H1 (cell line): ENCODE measurements at regions not wholly inside any gene's neighbourhood (a gene's known extent, or its start where the extent isn't known, plus 50 kb on each side); places are given as distances from the start of the nearest gene placed in this dataset.

Experiments
- CTCF ChIA-PET: fragments of 300-600 bp; sonication (Branson Sonifier 250); formaldehyde crosslinking; loops from one replicate; lab custom pipeline; 2021; ENCODE audit not compliant: partially characterized antibody; lab: Charles Lee
- POLR2A ChIA-PET: fragments of 300-600 bp; sonication (Branson Sonifier 250); formaldehyde crosslinking; loops from one replicate; lab custom pipeline; 2021; ENCODE audit warnings: inconsistent platforms; ENCODE audit not compliant: partially characterized antibody; lab: Charles Lee
- DNase-seq, 2 experiments: peaks; one replicate each; pipeline versions ENCODE4 v3.0.0 to v3.0.0-alpha.2; 2010 to 2022; ENCODE audit warnings: low spot score in 2 of 2, low read depth in 1 of 2, mixed read lengths in 1 of 2
- FAIRE-seq: peaks from 2 replicates; lab custom pipeline; 2011; peaks lifted over from hg19 to GRCh38; lab: Jason Lieb, UNC
- H2AFZ ChIP-seq: 2 replicates; pipeline ENCODE4 v1.8.1; 2012; ENCODE audit warnings: low read length, inconsistent platforms
- H2AK5ac ChIP-seq: 2 replicates; pipeline ENCODE4 v1.6.1; 2013; ENCODE audit warnings: low read depth, low read length
- H2BK120ac ChIP-seq: replicated peaks from 2 replicates; pipeline ENCODE3; 2013; ENCODE audit warnings: low read depth, low read length, inconsistent platforms
- H2BK12ac ChIP-seq: 2 replicates; pipeline ENCODE4 v1.6.1; 2013; ENCODE audit warnings: low read depth, low read length
- H2BK15ac ChIP-seq: 2 replicates; pipeline ENCODE4 v1.6.1; 2013; ENCODE audit warnings: low read length
- H2BK20ac ChIP-seq: 2 replicates; pipeline ENCODE4 v1.6.1; 2013; ENCODE audit warnings: low read length
- H2BK5ac ChIP-seq: 2 replicates; pipeline ENCODE4 v1.6.1; 2013; ENCODE audit warnings: low read depth, low read length
- H3K14ac ChIP-seq: 2 replicates; pipeline ENCODE4 v1.6.1; 2013; ENCODE audit warnings: inconsistent platforms; ENCODE audit not compliant: insufficient read length
- H3K18ac ChIP-seq: 2 replicates; pipeline ENCODE4 v1.6.1; 2013; ENCODE audit warnings: low read length; ENCODE audit errors: extremely low read depth
- H3K23ac ChIP-seq: 2 replicates; pipeline ENCODE4 v1.6.1; 2013; ENCODE audit warnings: inconsistent platforms; ENCODE audit not compliant: insufficient read length
- H3K23me2 ChIP-seq: 2 replicates; pipeline ENCODE4 v1.6.1; 2013; ENCODE audit warnings: low read depth, low read length
- H3K27ac ChIP-seq: 2 replicates; pipeline ENCODE4 v1.6.1; 2011; ENCODE audit warnings: low read depth, low read length, inconsistent platforms
- H3K27me3 ChIP-seq, 4 experiments: replicated peaks in 1 of 4; 1 replicate in 1 of 4; 2 replicates in 3 of 4; pipeline versions ENCODE4 v1.6.1 to v1.8.1; 2011 to 2013; ENCODE audit warnings: low read length in 3 of 4, mild to moderate bottlenecking in 3 of 4, inconsistent platforms in 2 of 4, mixed read lengths in 2 of 4, moderate library complexity in 1 of 4; ENCODE audit not compliant: control insufficient read depth in 3 of 4, insufficient read depth in 3 of 4; ENCODE audit errors: extremely low read depth in 1 of 4
- H3K36me3 ChIP-seq, 4 experiments: 2 replicates each; pipeline versions ENCODE4 v1.6.1 to v1.8.1; 2011 to 2013; ENCODE audit warnings: mild to moderate bottlenecking in 4 of 4, low read length in 3 of 4, moderate library complexity in 2 of 4, control low read depth in 1 of 4, inconsistent platforms in 1 of 4; ENCODE audit not compliant: insufficient read depth in 4 of 4, control insufficient read depth in 2 of 4
- H3K4ac ChIP-seq: replicated peaks from 2 replicates; pipeline ENCODE3; 2013; ENCODE audit warnings: low read length, low read depth, mixed read lengths, inconsistent platforms; ENCODE audit not compliant: insufficient read length
- H3K4me1 ChIP-seq, 4 experiments: replicated peaks in 1 of 4; 1 replicate in 1 of 4; 2 replicates in 3 of 4; pipeline versions ENCODE4 v1.6.1 to v1.8.1; 2011 to 2013; ENCODE audit warnings: low read length in 3 of 4, inconsistent platforms in 2 of 4, mixed read lengths in 1 of 4; ENCODE audit not compliant: insufficient read depth in 4 of 4, control insufficient read depth in 3 of 4
- H3K4me2 ChIP-seq, 2 experiments: 2 replicates each; pipeline versions ENCODE4 v1.6.1 to v1.8.1; 2011 to 2013; ENCODE audit warnings: low read depth in 2 of 2, low read length in 2 of 2, control low read depth in 1 of 2, inconsistent platforms in 1 of 2, mild to moderate bottlenecking in 1 of 2; ENCODE audit not compliant: insufficient read depth in 1 of 2
- H3K4me3 ChIP-seq, 4 experiments: fragments of 200-600, 300-600 bp in 1 of 4; sonication (generic), shearing (Covaris generic), sonication (Bioruptor Twin) in 1 of 4; 2 replicates each; pipeline versions ENCODE4 v1.5.1 to v1.8.1; 2011 to 2016; ENCODE audit warnings: low read length in 4 of 4, low read depth in 3 of 4, control low read depth in 2 of 4, inconsistent platforms in 2 of 4, mild to moderate bottlenecking in 2 of 4, mixed read lengths in 1 of 4, moderate library complexity in 1 of 4; ENCODE audit not compliant: insufficient read depth in 2 of 4; ENCODE audit errors: extremely low read depth in 1 of 4
- H3K56ac ChIP-seq: replicated peaks from 2 replicates; pipeline ENCODE3; 2013; ENCODE audit warnings: low read depth, mild to moderate bottlenecking, mixed read lengths, low read length, inconsistent platforms; ENCODE audit not compliant: insufficient read length
- H3K79me1 ChIP-seq: 2 replicates; pipeline ENCODE4 v1.6.1; 2013; ENCODE audit warnings: low read depth, low read length, control low read depth
- H3K79me2 ChIP-seq, 2 experiments: 2 replicates each; pipeline versions ENCODE4 v1.6.1 to v1.8.1; 2012 to 2013; ENCODE audit warnings: low read length in 2 of 2, mild to moderate bottlenecking in 2 of 2, inconsistent platforms in 1 of 2; ENCODE audit not compliant: insufficient read depth in 2 of 2, control insufficient read depth in 1 of 2
- H3K9ac ChIP-seq, 4 experiments: replicated peaks in 1 of 4; 1 replicate in 1 of 4; 2 replicates in 3 of 4; pipeline versions ENCODE4 v1.6.1 to v1.8.1; 2011 to 2013; ENCODE audit warnings: low read depth in 3 of 4, low read length in 3 of 4, control low read depth in 2 of 4, mild to moderate bottlenecking in 2 of 4, moderate library complexity in 2 of 4, inconsistent platforms in 1 of 4; ENCODE audit errors: extremely low read depth in 1 of 4
- H3K9me3 ChIP-seq, 2 experiments: 2 replicates each; pipeline versions ENCODE4 v1.6.1 to v1.8.1; 2012 to 2013; ENCODE audit warnings: mild to moderate bottlenecking in 2 of 2, moderate library complexity in 2 of 2, control low read depth in 1 of 2, inconsistent platforms in 1 of 2, low read depth in 1 of 2, low read length in 1 of 2, mixed read lengths in 1 of 2; ENCODE audit not compliant: insufficient read depth in 2 of 2
- H4K20me1 ChIP-seq, 2 experiments: replicated peaks in 1 of 2; 2 replicates each; pipeline versions ENCODE3 to v1.8.1; 2011 to 2013; ENCODE audit warnings: inconsistent platforms in 2 of 2, low read length in 2 of 2, mild to moderate bottlenecking in 1 of 2; ENCODE audit not compliant: insufficient read depth in 2 of 2, control insufficient read depth in 1 of 2
- H4K5ac ChIP-seq: 2 replicates; pipeline ENCODE4 v1.6.1; 2013; ENCODE audit warnings: low read length, low read depth, mixed read lengths, inconsistent platforms; ENCODE audit not compliant: insufficient read length
- H4K8ac ChIP-seq: 2 replicates; pipeline ENCODE4 v1.8.0; 2013; ENCODE audit warnings: mild to moderate bottlenecking, moderate library complexity, low read length, inconsistent platforms; ENCODE audit not compliant: insufficient read depth; ENCODE audit errors: extremely low read depth
- H4K91ac ChIP-seq: replicated peaks from 2 replicates; pipeline ENCODE3; 2013; ENCODE audit warnings: low read length, mixed read lengths, inconsistent platforms; ENCODE audit not compliant: insufficient read length
- BACH1 ChIP-seq: IDR thresholded peaks from 2 replicates; pipeline ENCODE4 v1.6.1; 2012; ENCODE audit warnings: low read length, improper control_type of control experiment
- CBX5 ChIP-seq: fragments of 300-800, 300-1000 bp; sonication (generic); IDR thresholded peaks from 2 replicates; pipeline ENCODE4 v1.7.1; 2016; ENCODE audit warnings: antibody characterized with exemption, low read length, low read depth
- CEBPB ChIP-seq: IDR thresholded peaks from 2 replicates; pipeline ENCODE4 v1.6.1; 2012; ENCODE audit warnings: low read depth, low read length
- CHD1 ChIP-seq: IDR thresholded peaks from 2 replicates; pipeline ENCODE4 v1.6.1; 2012; ENCODE audit warnings: low read depth, low read length, improper control_type of control experiment
- KDM1A ChIP-seq: fragments of 200-600, 300-600 bp; sonication (generic); IDR thresholded peaks from 2 replicates; pipeline ENCODE4 v1.7.1; 2016; ENCODE audit warnings: mild to moderate bottlenecking, low read length, borderline replicate concordance
- RAD21 ChIP-seq, 2 experiments: IDR thresholded peaks in 1 of 2; conservative IDR thresholded peaks in 1 of 2; 2 replicates each; pipeline ENCODE4 v1.6.1; 2011; ENCODE audit warnings: low read depth in 2 of 2, low read length in 2 of 2, improper control_type of control experiment in 1 of 2, inconsistent platforms in 1 of 2, mild to moderate bottlenecking in 1 of 2, moderate library complexity in 1 of 2
- TEAD4 ChIP-seq: IDR thresholded peaks from 2 replicates; pipeline ENCODE4 v1.6.1; 2012; ENCODE audit warnings: low read depth, low read length, inconsistent platforms, mixed read lengths
- WGBS, 2 experiments: shearing (Covaris generic) in 1 of 2; methylation state at CpG; one replicate each; pipeline versions ENCODE4 v1.1.6 to v1.1.7; 2013 to 2015; ENCODE audit warnings: low lambda C conversion rate in 2 of 2, mixed read lengths in 2 of 2, inconsistent platforms in 1 of 2, low coverage in 1 of 2, missing lambda C conversion rate in 1 of 2; ENCODE audit not compliant: insufficient replicate concordance in 2 of 2, insufficient coverage in 1 of 2, insufficient read length in 1 of 2; ENCODE audit errors: extremely low coverage in 1 of 2, missing lambda C conversion rate in 1 of 2; 5-methylcytosine and 5-hydroxymethylcytosine counted together
- TF ChIP-seq, protein P1 (sequence below): IDR thresholded peaks from 2 replicates; pipeline ENCODE4 v1.6.1; 2011; ENCODE audit warnings: low read depth, mild to moderate bottlenecking, low read length; ENCODE audit not compliant: insufficient read depth
- TF ChIP-seq, protein P2 (sequence below), 3 experiments: IDR thresholded peaks; 1 replicate in 2 of 3; 2 replicates in 1 of 3; pipeline versions ENCODE4 v1.5.1 to v1.6.1; 2011; ENCODE audit warnings: low read length in 3 of 3, mild to moderate bottlenecking in 3 of 3, inconsistent platforms in 2 of 3, low read depth in 1 of 3, moderate library complexity in 1 of 3; ENCODE audit not compliant: insufficient read depth in 1 of 3; ENCODE audit errors: control extremely low read depth in 1 of 3

DNA sequence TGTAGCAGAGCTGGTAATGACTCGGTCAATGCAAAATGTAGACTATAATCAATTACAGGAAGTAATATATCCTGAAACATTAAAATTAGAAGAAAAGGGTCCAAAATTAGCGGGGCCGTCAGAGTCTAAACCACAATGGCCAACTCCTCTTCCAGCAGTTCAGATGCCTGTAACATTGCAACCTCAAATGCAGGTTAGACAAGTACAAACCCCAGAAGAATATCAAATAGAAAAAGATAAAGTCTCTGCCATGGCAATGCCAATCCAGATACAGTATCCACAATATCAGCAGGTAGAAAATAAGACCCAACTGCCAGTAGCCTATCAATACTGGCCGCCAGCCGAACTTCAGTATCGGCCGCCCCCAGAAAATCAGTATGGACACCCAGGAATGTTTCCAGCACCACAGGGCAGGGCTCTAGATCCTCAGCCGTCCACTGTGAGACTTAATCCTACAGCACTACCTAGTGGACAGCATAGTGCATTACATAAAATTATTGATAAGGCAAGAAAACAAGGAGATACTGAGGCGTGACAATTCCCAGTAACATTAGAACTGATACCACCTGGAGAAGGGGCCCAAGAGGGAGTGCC, 158.4 kb downstream of the GPX5 start:
- no peak overlapping the region for H3K27ac ChIP-seq
- H3K36me3 ChIP-seq: no peaks in the 10 kb centered on the region
- H3K4me2 ChIP-seq: no peak overlapping the region
- H4K5ac ChIP-seq: no peak overlapping the region
- no peaks in the 10 kb centered on the region for H3K9me3 ChIP-seq
- TF ChIP-seq CBX5 (no peak), CEBPB (no peak), BACH1 (no peak), RAD21 (IDR thresholded peaks at IDR 0.05 in 1 of 2, conservative IDR thresholded peaks at IDR 0.05 in 1 of 2; ENCODE audit: low read depth in 2 of 2, low read length in 2 of 2) (peak; percentile 85 to 86), KDM1A (peak; percentile 57; the same call in 1 of the 2 replicates), TEAD4 (peak; percentile 74), CHD1 (no peak)
- TF ChIP-seq, protein P1, sequence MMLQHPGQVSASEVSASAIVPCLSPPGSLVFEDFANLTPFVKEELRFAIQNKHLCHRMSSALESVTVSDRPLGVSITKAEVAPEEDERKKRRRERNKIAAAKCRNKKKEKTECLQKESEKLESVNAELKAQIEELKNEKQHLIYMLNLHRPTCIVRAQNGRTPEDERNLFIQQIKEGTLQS: no peak
- TF ChIP-seq, protein P2, sequence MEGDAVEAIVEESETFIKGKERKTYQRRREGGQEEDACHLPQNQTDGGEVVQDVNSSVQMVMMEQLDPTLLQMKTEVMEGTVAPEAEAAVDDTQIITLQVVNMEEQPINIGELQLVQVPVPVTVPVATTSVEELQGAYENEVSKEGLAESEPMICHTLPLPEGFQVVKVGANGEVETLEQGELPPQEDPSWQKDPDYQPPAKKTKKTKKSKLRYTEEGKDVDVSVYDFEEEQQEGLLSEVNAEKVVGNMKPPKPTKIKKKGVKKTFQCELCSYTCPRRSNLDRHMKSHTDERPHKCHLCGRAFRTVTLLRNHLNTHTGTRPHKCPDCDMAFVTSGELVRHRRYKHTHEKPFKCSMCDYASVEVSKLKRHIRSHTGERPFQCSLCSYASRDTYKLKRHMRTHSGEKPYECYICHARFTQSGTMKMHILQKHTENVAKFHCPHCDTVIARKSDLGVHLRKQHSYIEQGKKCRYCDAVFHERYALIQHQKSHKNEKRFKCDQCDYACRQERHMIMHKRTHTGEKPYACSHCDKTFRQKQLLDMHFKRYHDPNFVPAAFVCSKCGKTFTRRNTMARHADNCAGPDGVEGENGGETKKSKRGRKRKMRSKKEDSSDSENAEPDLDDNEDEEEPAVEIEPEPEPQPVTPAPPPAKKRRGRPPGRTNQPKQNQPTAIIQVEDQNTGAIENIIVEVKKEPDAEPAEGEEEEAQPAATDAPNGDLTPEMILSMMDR (IDR thresholded peaks at IDR 0.05; ENCODE audit: control extremely low read depth in 1 of 3, insufficient read depth in 1 of 3, low read depth in 1 of 3, low read length in 3 of 3): peak; percentile 18 to 69 (median 66)
- no peak for DNase-seq
- no peak overlapping the region for H4K8ac ChIP-seq
- H3K4me3 ChIP-seq: no peak overlapping the region
- no peaks in the 10 kb centered on the region for H4K20me1 ChIP-seq
- H2AK5ac ChIP-seq: no peak overlapping the region
- FAIRE-seq: peak; percentile 88
- H3K79me1 ChIP-seq: no peaks in the 10 kb centered on the region
- H3K23ac ChIP-seq: no peak overlapping the region
- POLR2A ChIA-PET: no interaction called here
- H4K91ac ChIP-seq: no peak overlapping the region
- no peak overlapping the region for H3K14ac ChIP-seq
- no peaks in the 10 kb centered on the region for H3K79me2 ChIP-seq
- H3K23me2 ChIP-seq: no peaks in the 10 kb centered on the region
- 64% methylated on average over 9 of the region's 9 CpGs; no CpG with 5 or more reads in 1 of the 2 experiments for WGBS, 2 experiments
- H3K4ac ChIP-seq: no peak overlapping the region
- H3K18ac ChIP-seq: no peak overlapping the region
- no peaks in the 10 kb centered on the region for H3K4me1 ChIP-seq
- H2BK12ac ChIP-seq: no peak overlapping the region
- no peak overlapping the region for H3K9ac ChIP-seq
- H3K27me3 ChIP-seq: no peaks in the 10 kb centered on the region
- no peak overlapping the region for H2BK15ac ChIP-seq
- no peak overlapping the region for H2BK120ac ChIP-seq
- H2BK5ac ChIP-seq: no peak overlapping the region
- no peak overlapping the region for H2AFZ ChIP-seq
- no peak overlapping the region for H3K56ac ChIP-seq
- no peak overlapping the region for H2BK20ac ChIP-seq
- CTCF ChIA-PET: interaction anchor here (0.6 to 2.1 kb wide), 10 partner anchors 10 to 289 kb away, joined by 3 to 11 read pairs (median 3); partner anchors contain the start of gene GPX5
